ENCODE measurements at regions not wholly inside any gene's neighbourhood (a gene's known extent, or its start where the extent isn't known, plus 50 kb on each side); places are given as distances from the start of the nearest gene placed in this dataset.

- TF ChIP-seq NR3C1 (CRISPR knock-in tag; conservative IDR thresholded peaks at IDR 0.05; ENCODE audit: low read depth), result no peak
- no peak for TF ChIP-seq USF1 (CRISPR knock-in tag; IDR thresholded peaks at IDR 0.05)
- no peak for TF ChIP-seq RELA (CRISPR knock-in tag; IDR thresholded peaks at IDR 0.05; ENCODE audit: borderline replicate concordance)
- TF ChIP-seq AFF4 (CRISPR knock-in tag; IDR thresholded peaks at IDR 0.05; ENCODE audit: borderline replicate concordance), result no peak
- no peak for TF ChIP-seq GTF2I (CRISPR knock-in tag; conservative IDR thresholded peaks at IDR 0.05)
- no peak for TF ChIP-seq ETV6 (CRISPR knock-in tag; IDR thresholded peaks at IDR 0.05)
Observed at GRCh38 chr18:64712035-64712434, 563.1 kb upstream of the LINC00305 start (continued).

- DNase-seq (ENCODE audit: low spot score), result no peak
- H3K36me3 Mint-ChIP-seq, result no peaks in the 10 kb centered on the region
- no peak for TF ChIP-seq ZNF423 (CRISPR knock-in tag; IDR thresholded peaks at IDR 0.05)
- no peak for TF ChIP-seq ZNF232 (CRISPR knock-in tag; IDR thresholded peaks at IDR 0.05)
- TF ChIP-seq CTCF (IDR thresholded peaks at IDR 0.05), result no peak
- TF ChIP-seq TEAD4 (CRISPR knock-in tag; IDR thresholded peaks at IDR 0.05), result no peak
- no peak for TF ChIP-seq SP1 (CRISPR knock-in tag; conservative IDR thresholded peaks at IDR 0.05)
- no peak for TF ChIP-seq USF2 (CRISPR knock-in tag; IDR thresholded peaks at IDR 0.05)
- TF ChIP-seq ELF4 (CRISPR knock-in tag; IDR thresholded peaks at IDR 0.05; ENCODE audit: low read depth), result no peak
- no peak for TF ChIP-seq ESRRA (CRISPR knock-in tag; IDR thresholded peaks at IDR 0.05; ENCODE audit: borderline replicate concordance)
- TF ChIP-seq AR (CRISPR knock-in tag; IDR thresholded peaks at IDR 0.05), result no peak
- TF ChIP-seq EMX1 (CRISPR knock-in tag; IDR thresholded peaks at IDR 0.05), result no peak
- TF ChIP-seq ZNF512 (CRISPR knock-in tag; IDR thresholded peaks at IDR 0.05; ENCODE audit: borderline replicate concordance), result no peak
- no peak for TF ChIP-seq RORB (CRISPR knock-in tag; IDR thresholded peaks at IDR 0.05)
- no peak for TF ChIP-seq ZNF121 (CRISPR knock-in tag; IDR thresholded peaks at IDR 0.05)
- TF ChIP-seq ZNF396 (CRISPR knock-in tag; IDR thresholded peaks at IDR 0.05; ENCODE audit: borderline replicate concordance), result no peak
- H3K27ac Mint-ChIP-seq, result no peak overlapping the region
- CTCF ChIA-PET, result no interaction called here
- H3K27me3 Mint-ChIP-seq (ENCODE audit: low read depth), result no peaks in the 10 kb centered on the region
- POLR2A ChIA-PET, result no interaction called here
- ATAC-seq, result no peak
- H3K4me1 Mint-ChIP-seq, result peaks cover 15% of the 10 kb centered on the region
- H3K4me3 Mint-ChIP-seq, result no peak overlapping the region
- no peaks in the 10 kb centered on the region for H3K9me3 Mint-ChIP-seq
Observed at GRCh38 chr18:64710105-64710861, 561.4 kb upstream of the LINC00305 start.
